ENCODE measurements at regions not wholly inside any gene's neighbourhood (a gene's known extent, or its start where the extent isn't known, plus 50 kb on each side); places are given as distances from the start of the nearest gene placed in this dataset.

DNA sequence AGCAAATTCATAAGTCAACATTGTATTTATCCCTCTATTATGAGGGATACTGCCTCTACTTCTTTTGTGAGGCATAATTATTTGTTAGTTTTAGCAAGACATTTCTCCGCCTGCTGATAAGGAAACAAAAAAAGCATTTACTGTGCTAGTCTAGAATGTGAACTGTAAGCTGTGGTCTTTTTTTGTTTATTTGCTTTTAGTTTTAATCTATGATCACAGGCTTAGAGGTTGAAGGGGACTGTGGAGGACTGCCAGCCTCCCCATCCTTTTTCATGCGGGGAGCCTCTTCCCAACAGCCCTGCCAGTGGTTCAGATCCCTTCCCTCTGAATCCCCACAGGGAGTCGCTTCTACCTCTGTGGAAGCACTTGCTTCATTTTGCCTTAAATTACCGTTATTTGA lies 331.0 kb upstream of the ROPN1 start:
- TF ChIP-seq CTCF (IDR thresholded peaks at IDR 0.05), result no peak
- no peak for TF ChIP-seq POLR2A (IDR thresholded peaks at IDR 0.05)

Data from right lobe of liver (tissue), 4 donors.